DMS 273 treated with DMSO at 0.1 percent for 48 hours (cell line): ENCODE measurements at regions not wholly inside any gene's neighbourhood (a gene's known extent, or its start where the extent isn't known, plus 50 kb on each side); places are given as distances from the start of the nearest gene placed in this dataset.
"Not testable (repeated sequence)": the region's sequence is repeated elsewhere in the genome, so short reads cannot be mapped to it uniquely, and the experiment has no call there.

Experiments used
- DNase-seq: peaks from one replicate; lab custom pipeline; 2025; lab: John Stamatoyannopoulos, UW

GRCh38 chr3:78426454-78426853 lies 1341.3 kb downstream of the ROBO1 start:
- no peak for DNase-seq

- no peak for DNase-seq
Observed at GRCh38 chr3:78427303-78427702, 1340.5 kb downstream of the ROBO1 start.

- no peak for DNase-seq
Observed at GRCh38 chr3:78430741-78431140, 1337.1 kb downstream of the ROBO1 start.

- no peak for DNase-seq
Observed at GRCh38 chr3:78434801-78435200, 1333.0 kb downstream of the ROBO1 start.

- DNase-seq = no peak
Observed at GRCh38 chr3:78455166-78455565, 1312.6 kb downstream of the ROBO1 start.

GRCh38 chr3:78455712-78456433 lies 1311.9 kb downstream of the ROBO1 start:
- no peak for DNase-seq

- DNase-seq = no peak
Observed at GRCh38 chr3:78459796-78460195, 1308.0 kb downstream of the ROBO1 start.

GRCh38 chr3:78462021-78462420 lies 1305.8 kb downstream of the ROBO1 start:
- no peak for DNase-seq

- no peak for DNase-seq
Observed at GRCh38 chr3:78476076-78476475, 1291.7 kb downstream of the ROBO1 start.

- no peak for DNase-seq
Observed at GRCh38 chr3:78481050-78481449, 1286.7 kb downstream of the ROBO1 start.

GRCh38 chr3:78483090-78483489 lies 1284.7 kb downstream of the ROBO1 start:
- DNase-seq = no peak

GRCh38 chr3:78494851-78495250 lies 1272.9 kb downstream of the ROBO1 start:
- peak; percentile 83 for DNase-seq

GRCh38 chr3:78495301-78495700 lies 1272.5 kb downstream of the ROBO1 start:
- DNase-seq = no peak

- DNase-seq = no peak
Observed at GRCh38 chr3:78496501-78496900, 1271.3 kb downstream of the ROBO1 start.

GRCh38 chr3:78497021-78497420 lies 1270.8 kb downstream of the ROBO1 start:
- DNase-seq = no peak

- no peak for DNase-seq
Observed at GRCh38 chr3:78497767-78498166, 1270.0 kb downstream of the ROBO1 start.

- no peak for DNase-seq
Observed at GRCh38 chr3:78506061-78506460, 1261.7 kb downstream of the ROBO1 start.

GRCh38 chr3:78506581-78507195 lies 1261.1 kb downstream of the ROBO1 start:
- no peak for DNase-seq

- no peak for DNase-seq
Observed at GRCh38 chr3:78507196-78507984, 1260.4 kb downstream of the ROBO1 start.

- no peak for DNase-seq
Observed at GRCh38 chr3:78511840-78512239, 1256.0 kb downstream of the ROBO1 start.

- DNase-seq = not testable (repeated sequence)
Observed at GRCh38 chr3:78512786-78513185, 1255.0 kb downstream of the ROBO1 start.

- no peak for DNase-seq
Observed at GRCh38 chr3:78516437-78516836, 1251.4 kb downstream of the ROBO1 start.

GRCh38 chr3:78516937-78517336 lies 1250.9 kb downstream of the ROBO1 start:
- DNase-seq = no peak
